H1 (cell line): ENCODE measurements at regions not wholly inside any gene's neighbourhood (a gene's known extent, or its start where the extent isn't known, plus 50 kb on each side); places are given as distances from the start of the nearest gene placed in this dataset.

ENCODE experiments used
- CTCF ChIA-PET: fragments of 300-600 bp; sonication (Branson Sonifier 250); formaldehyde crosslinking; loops from one replicate; lab custom pipeline; 2021; ENCODE audit not compliant: partially characterized antibody; lab: Charles Lee
- POLR2A ChIA-PET: fragments of 300-600 bp; sonication (Branson Sonifier 250); formaldehyde crosslinking; loops from one replicate; lab custom pipeline; 2021; ENCODE audit warnings: inconsistent platforms; ENCODE audit not compliant: partially characterized antibody; lab: Charles Lee
- DNase-seq, 2 experiments: peaks; one replicate each; pipeline versions ENCODE4 v3.0.0 to v3.0.0-alpha.2; 2010 to 2022; ENCODE audit warnings: low spot score in 2 of 2, low read depth in 1 of 2, mixed read lengths in 1 of 2
- FAIRE-seq: peaks from 2 replicates; lab custom pipeline; 2011; peaks lifted over from hg19 to GRCh38; lab: Jason Lieb, UNC
- H2AFZ ChIP-seq: 2 replicates; pipeline ENCODE4 v1.8.1; 2012; ENCODE audit warnings: low read length, inconsistent platforms
- H2AK5ac ChIP-seq: 2 replicates; pipeline ENCODE4 v1.6.1; 2013; ENCODE audit warnings: low read depth, low read length
- H2BK120ac ChIP-seq: replicated peaks from 2 replicates; pipeline ENCODE3; 2013; ENCODE audit warnings: low read depth, low read length, inconsistent platforms
- H2BK12ac ChIP-seq: 2 replicates; pipeline ENCODE4 v1.6.1; 2013; ENCODE audit warnings: low read depth, low read length
- H2BK15ac ChIP-seq: 2 replicates; pipeline ENCODE4 v1.6.1; 2013; ENCODE audit warnings: low read length
- H2BK20ac ChIP-seq: 2 replicates; pipeline ENCODE4 v1.6.1; 2013; ENCODE audit warnings: low read length
- H2BK5ac ChIP-seq: 2 replicates; pipeline ENCODE4 v1.6.1; 2013; ENCODE audit warnings: low read depth, low read length
- H3K14ac ChIP-seq: 2 replicates; pipeline ENCODE4 v1.6.1; 2013; ENCODE audit warnings: inconsistent platforms; ENCODE audit not compliant: insufficient read length
- H3K18ac ChIP-seq: 2 replicates; pipeline ENCODE4 v1.6.1; 2013; ENCODE audit warnings: low read length; ENCODE audit errors: extremely low read depth
- H3K23ac ChIP-seq: 2 replicates; pipeline ENCODE4 v1.6.1; 2013; ENCODE audit warnings: inconsistent platforms; ENCODE audit not compliant: insufficient read length
- H3K23me2 ChIP-seq: 2 replicates; pipeline ENCODE4 v1.6.1; 2013; ENCODE audit warnings: low read depth, low read length
- H3K27ac ChIP-seq: 2 replicates; pipeline ENCODE4 v1.6.1; 2011; ENCODE audit warnings: low read depth, low read length, inconsistent platforms
- H3K27me3 ChIP-seq, 4 experiments: replicated peaks in 1 of 4; 1 replicate in 1 of 4; 2 replicates in 3 of 4; pipeline versions ENCODE4 v1.6.1 to v1.8.1; 2011 to 2013; ENCODE audit warnings: low read length in 3 of 4, mild to moderate bottlenecking in 3 of 4, inconsistent platforms in 2 of 4, mixed read lengths in 2 of 4, moderate library complexity in 1 of 4; ENCODE audit not compliant: control insufficient read depth in 3 of 4, insufficient read depth in 3 of 4; ENCODE audit errors: extremely low read depth in 1 of 4
- H3K36me3 ChIP-seq, 4 experiments: 2 replicates each; pipeline versions ENCODE4 v1.6.1 to v1.8.1; 2011 to 2013; ENCODE audit warnings: mild to moderate bottlenecking in 4 of 4, low read length in 3 of 4, moderate library complexity in 2 of 4, control low read depth in 1 of 4, inconsistent platforms in 1 of 4; ENCODE audit not compliant: insufficient read depth in 4 of 4, control insufficient read depth in 2 of 4
- H3K4ac ChIP-seq: replicated peaks from 2 replicates; pipeline ENCODE3; 2013; ENCODE audit warnings: low read length, low read depth, mixed read lengths, inconsistent platforms; ENCODE audit not compliant: insufficient read length
- H3K4me1 ChIP-seq, 4 experiments: replicated peaks in 1 of 4; 1 replicate in 1 of 4; 2 replicates in 3 of 4; pipeline versions ENCODE4 v1.6.1 to v1.8.1; 2011 to 2013; ENCODE audit warnings: low read length in 3 of 4, inconsistent platforms in 2 of 4, mixed read lengths in 1 of 4; ENCODE audit not compliant: insufficient read depth in 4 of 4, control insufficient read depth in 3 of 4
- H3K4me2 ChIP-seq, 2 experiments: 2 replicates each; pipeline versions ENCODE4 v1.6.1 to v1.8.1; 2011 to 2013; ENCODE audit warnings: low read depth in 2 of 2, low read length in 2 of 2, control low read depth in 1 of 2, inconsistent platforms in 1 of 2, mild to moderate bottlenecking in 1 of 2; ENCODE audit not compliant: insufficient read depth in 1 of 2
- H3K4me3 ChIP-seq, 4 experiments: fragments of 200-600, 300-600 bp in 1 of 4; sonication (generic), shearing (Covaris generic), sonication (Bioruptor Twin) in 1 of 4; 2 replicates each; pipeline versions ENCODE4 v1.5.1 to v1.8.1; 2011 to 2016; ENCODE audit warnings: low read length in 4 of 4, low read depth in 3 of 4, control low read depth in 2 of 4, inconsistent platforms in 2 of 4, mild to moderate bottlenecking in 2 of 4, mixed read lengths in 1 of 4, moderate library complexity in 1 of 4; ENCODE audit not compliant: insufficient read depth in 2 of 4; ENCODE audit errors: extremely low read depth in 1 of 4
- H3K56ac ChIP-seq: replicated peaks from 2 replicates; pipeline ENCODE3; 2013; ENCODE audit warnings: low read depth, mild to moderate bottlenecking, mixed read lengths, low read length, inconsistent platforms; ENCODE audit not compliant: insufficient read length
- H3K79me1 ChIP-seq: 2 replicates; pipeline ENCODE4 v1.6.1; 2013; ENCODE audit warnings: low read depth, low read length, control low read depth
- H3K79me2 ChIP-seq, 2 experiments: 2 replicates each; pipeline versions ENCODE4 v1.6.1 to v1.8.1; 2012 to 2013; ENCODE audit warnings: low read length in 2 of 2, mild to moderate bottlenecking in 2 of 2, inconsistent platforms in 1 of 2; ENCODE audit not compliant: insufficient read depth in 2 of 2, control insufficient read depth in 1 of 2
- H3K9ac ChIP-seq, 4 experiments: replicated peaks in 1 of 4; 1 replicate in 1 of 4; 2 replicates in 3 of 4; pipeline versions ENCODE4 v1.6.1 to v1.8.1; 2011 to 2013; ENCODE audit warnings: low read depth in 3 of 4, low read length in 3 of 4, control low read depth in 2 of 4, mild to moderate bottlenecking in 2 of 4, moderate library complexity in 2 of 4, inconsistent platforms in 1 of 4; ENCODE audit errors: extremely low read depth in 1 of 4
- H3K9me3 ChIP-seq, 2 experiments: 2 replicates each; pipeline versions ENCODE4 v1.6.1 to v1.8.1; 2012 to 2013; ENCODE audit warnings: mild to moderate bottlenecking in 2 of 2, moderate library complexity in 2 of 2, control low read depth in 1 of 2, inconsistent platforms in 1 of 2, low read depth in 1 of 2, low read length in 1 of 2, mixed read lengths in 1 of 2; ENCODE audit not compliant: insufficient read depth in 2 of 2
- H4K20me1 ChIP-seq, 2 experiments: replicated peaks in 1 of 2; 2 replicates each; pipeline versions ENCODE3 to v1.8.1; 2011 to 2013; ENCODE audit warnings: inconsistent platforms in 2 of 2, low read length in 2 of 2, mild to moderate bottlenecking in 1 of 2; ENCODE audit not compliant: insufficient read depth in 2 of 2, control insufficient read depth in 1 of 2
- H4K5ac ChIP-seq: 2 replicates; pipeline ENCODE4 v1.6.1; 2013; ENCODE audit warnings: low read length, low read depth, mixed read lengths, inconsistent platforms; ENCODE audit not compliant: insufficient read length
- H4K8ac ChIP-seq: 2 replicates; pipeline ENCODE4 v1.8.0; 2013; ENCODE audit warnings: mild to moderate bottlenecking, moderate library complexity, low read length, inconsistent platforms; ENCODE audit not compliant: insufficient read depth; ENCODE audit errors: extremely low read depth
- H4K91ac ChIP-seq: replicated peaks from 2 replicates; pipeline ENCODE3; 2013; ENCODE audit warnings: low read length, mixed read lengths, inconsistent platforms; ENCODE audit not compliant: insufficient read length
- ATF3 ChIP-seq: IDR thresholded peaks from 2 replicates; pipeline ENCODE4 v1.6.1; 2011; ENCODE audit warnings: low read depth, mild to moderate bottlenecking, low read length; ENCODE audit not compliant: insufficient read depth
- KDM1A ChIP-seq: fragments of 200-600, 300-600 bp; sonication (generic); IDR thresholded peaks from 2 replicates; pipeline ENCODE4 v1.7.1; 2016; ENCODE audit warnings: mild to moderate bottlenecking, low read length, borderline replicate concordance
- RXRA ChIP-seq: IDR thresholded peaks from 2 replicates; pipeline ENCODE4 v1.6.1; 2011; ENCODE audit warnings: low read depth, mild to moderate bottlenecking, low read length, moderate library complexity; ENCODE audit not compliant: insufficient read depth
- SIX5 ChIP-seq: IDR thresholded peaks from 2 replicates; pipeline ENCODE4 v1.6.1; 2011; ENCODE audit warnings: mild to moderate bottlenecking, low read depth, low read length
- TCF12 ChIP-seq: IDR thresholded peaks from 2 replicates; pipeline ENCODE4 v1.6.1; 2011; ENCODE audit warnings: low read depth, mild to moderate bottlenecking, low read length
- WGBS, 2 experiments: shearing (Covaris generic) in 1 of 2; methylation state at CpG; one replicate each; pipeline versions ENCODE4 v1.1.6 to v1.1.7; 2013 to 2015; ENCODE audit warnings: low lambda C conversion rate in 2 of 2, mixed read lengths in 2 of 2, inconsistent platforms in 1 of 2, low coverage in 1 of 2, missing lambda C conversion rate in 1 of 2; ENCODE audit not compliant: insufficient replicate concordance in 2 of 2, insufficient coverage in 1 of 2, insufficient read length in 1 of 2; ENCODE audit errors: extremely low coverage in 1 of 2, missing lambda C conversion rate in 1 of 2; 5-methylcytosine and 5-hydroxymethylcytosine counted together

DNA sequence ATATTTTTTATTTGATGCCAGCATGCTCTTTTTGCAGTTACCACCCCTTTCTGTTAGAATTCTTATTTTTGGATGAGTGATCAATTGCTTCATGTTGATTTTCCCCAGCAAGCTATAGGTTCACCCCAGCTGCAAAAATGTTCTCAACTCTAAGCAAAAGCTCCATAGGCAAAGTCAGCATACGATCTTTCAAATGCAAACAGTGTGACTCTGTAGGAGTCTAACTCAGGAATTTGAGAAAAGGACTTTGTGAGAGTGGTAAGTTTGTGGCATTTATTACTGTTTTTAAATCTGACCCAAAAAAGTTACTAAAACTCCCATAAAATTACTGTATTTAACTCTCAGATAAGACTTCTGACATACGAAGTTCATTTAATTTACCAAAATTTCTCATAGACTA, 134.9 kb upstream of the HSF2 start:
- Histone ChIP-seq H2BK15ac (no peak overlapping the region), H3K36me3 (peaks cover 0 to 7% (median 1%) of the 10 kb centered on the region in 4 experiments; a peak in 1 of 8 replicates), H3K14ac (no peak overlapping the region), H3K4ac (no peak overlapping the region), H3K79me1 (no peaks in the 10 kb centered on the region), H3K4me2 (peak overlapping the region; percentile 35; a peak in 1 of 4 replicates), H3K18ac (no peak overlapping the region), H2BK12ac (no peak overlapping the region), H4K20me1 (no peaks in the 10 kb centered on the region), H3K23ac (no peak overlapping the region), H3K9ac (no peak overlapping the region), H3K27me3 (no peaks in the 10 kb centered on the region), H2BK20ac (no peak overlapping the region), H4K8ac (no peak overlapping the region), H2AFZ (no peak overlapping the region), H2AK5ac (no peak overlapping the region), H4K91ac (no peak overlapping the region), H3K4me3 (peak overlapping the region in 1 of 4 experiments; percentile 39; a peak in 1 of 8 replicates), H3K27ac (no peak overlapping the region), H3K9me3 (peaks cover 7 to 9% of the 10 kb centered on the region in 2 experiments; a peak in 3 of 4 replicates), H3K4me1 (peaks cover 0 to 10% (median under 1%) of the 10 kb centered on the region in 4 experiments; a peak in 1 of 7 replicates), H3K56ac (no peak overlapping the region), H3K23me2 (no peaks in the 10 kb centered on the region), H3K79me2 (no peaks in the 10 kb centered on the region), H2BK5ac (no peak overlapping the region), H2BK120ac (no peak overlapping the region), H4K5ac (peak overlapping the region; percentile 28)
- WGBS, 2 experiments, result 20% methylated on average over 2 of the region's 2 CpGs; no CpG with 5 or more reads in 1 of the 2 experiments
- FAIRE-seq (peak; percentile 91), DNase-seq (no peak)
- ChIA-PET CTCF (interaction anchor here (1.3 kb wide), 1 partner anchor 13 kb away, joined by 4 read pairs; no protein-coding TSS in a partner anchor), POLR2A (no interaction called here)
- 0 out of 2 replicates have a peak, but pooled peaks have one; percentile 19 for TF ChIP-seq TCF12
- TF ChIP-seq SIX5, result no peak
- TF ChIP-seq KDM1A, result no peak
- TF ChIP-seq RXRA, result no peak
- no peak for TF ChIP-seq ATF3
